GM12878 (cell line): ENCODE measurements at regions not wholly inside any gene's neighbourhood (a gene's known extent, or its start where the extent isn't known, plus 50 kb on each side); places are given as distances from the start of the nearest gene placed in this dataset.

ENCODE experiments used
- ATAC-seq: fragments of 200-7000 bp; cut with Tn5 transposase; 3 replicates; pipeline ENCODE4 v1.9.1; 2020; ENCODE audit warnings: mild to moderate bottlenecking, moderate library complexity
- BruUV-seq: library from RNA; stranded (reverse); fragments of 400-500 nt; replicated peaks from 2 replicates; lab custom pipeline; 2021; lab: Mats Ljungman, UMichigan
- CTCF ChIA-PET: fragments of 300-600 bp; sonication (Branson Sonifier 250); formaldehyde crosslinking; extraction: SDS; loops from one replicate; lab custom pipeline; 2021; ENCODE audit warnings: inconsistent platforms; lab: Yijun Ruan, JAX
- POLR2A ChIA-PET: fragments of 350-600 bp; formaldehyde crosslinking; extraction: SDS; loops from one replicate; lab custom pipeline; 2021; ENCODE audit warnings: inconsistent platforms; lab: Charles Lee
- RAD21 ChIA-PET: fragments of 300-600 bp; sonication (Branson Sonifier 250); formaldehyde crosslinking; loops from one replicate; lab custom pipeline; 2023; ENCODE audit warnings: antibody characterized with exemption; ENCODE audit not compliant: unreplicated experiment; lab: Charles Lee
- SMC1A ChIA-PET: fragments of 300-600 bp; sonication (Branson Sonifier 250); formaldehyde crosslinking; loops from one replicate; lab custom pipeline; 2023; ENCODE audit not compliant: unreplicated experiment, uncharacterized antibody; lab: Charles Lee
- DNase-seq: peaks from one replicate; pipeline ENCODE4 v3.0.0-alpha.2; 2011; ENCODE audit warnings: low read depth, low spot score
- FAIRE-seq: peaks from 3 replicates; lab custom pipeline; 2011; peaks lifted over from hg19 to GRCh38; lab: Jason Lieb, UNC
- H2AFZ ChIP-seq: 2 replicates; pipeline ENCODE4 v1.6.0; 2011; ENCODE audit warnings: low read depth, low read length, control low read depth; ENCODE audit not compliant: control insufficient read depth
- H3K27ac ChIP-seq: 2 replicates; pipeline ENCODE4 v1.5.1; 2011; ENCODE audit warnings: control low read depth; ENCODE audit not compliant: control insufficient read depth, insufficient read depth
- H3K27me3 ChIP-seq, 2 experiments: replicated peaks in 1 of 2; 2 replicates each; pipeline versions ENCODE4 v1.6.0 to v1.6.1; 2011; ENCODE audit warnings: low read length in 1 of 2; ENCODE audit not compliant: control insufficient read depth in 2 of 2, insufficient read depth in 2 of 2
- H3K36me3 ChIP-seq, 2 experiments: 2 replicates each; pipeline ENCODE4 v1.5.1; 2011; ENCODE audit warnings: low read length in 1 of 2; ENCODE audit not compliant: control insufficient read depth in 2 of 2, insufficient read depth in 2 of 2
- H3K4me1 ChIP-seq: 2 replicates; pipeline ENCODE4 v1.6.1; 2011; ENCODE audit warnings: mild to moderate bottlenecking, low read length, moderate library complexity, mixed read lengths; ENCODE audit not compliant: control insufficient read depth, insufficient read depth
- H3K4me2 ChIP-seq: 2 replicates; pipeline ENCODE4 v1.6.0; 2011; ENCODE audit warnings: control low read depth; ENCODE audit not compliant: control insufficient read depth, insufficient read depth
- H3K4me3 ChIP-seq: fragments of 200-600 bp; sonication (generic); 2 replicates; pipeline ENCODE4 v1.5.1; 2016
- H3K79me2 ChIP-seq: 2 replicates; pipeline ENCODE4 v1.6.0; 2011; ENCODE audit warnings: low read length; ENCODE audit not compliant: control insufficient read depth, insufficient read depth
- H3K9ac ChIP-seq: 2 replicates; pipeline ENCODE4 v1.8.0; 2011; ENCODE audit warnings: low read length, control low read depth, mixed read lengths; ENCODE audit not compliant: control insufficient read depth, insufficient read depth
- H3K9me3 ChIP-seq: replicated peaks from 3 replicates; pipeline ENCODE4 v1.5.1; 2011; ENCODE audit warnings: mild to moderate bottlenecking, low read length; ENCODE audit not compliant: control insufficient read depth, insufficient read depth
- H4K20me1 ChIP-seq: 2 replicates; pipeline ENCODE4 v1.6.0; 2011; ENCODE audit not compliant: control insufficient read depth, insufficient read depth
- ATF2 ChIP-seq: IDR thresholded peaks from 2 replicates; pipeline ENCODE4 v1.6.1; 2012; ENCODE audit warnings: low read length, inconsistent platforms
- BHLHE40 ChIP-seq, 2 experiments: fragments of 450-650 bp in 1 of 2; IDR thresholded peaks; 2 replicates each; pipeline ENCODE4 v1.6.1; 2011 to 2017; ENCODE audit warnings: low read depth in 2 of 2, borderline replicate concordance in 1 of 2, improper control_type of control experiment in 1 of 2, low read length in 1 of 2, mild to moderate bottlenecking in 1 of 2
- EED ChIP-seq: sonication (generic); IDR thresholded peaks from 2 replicates; pipeline ENCODE4 v1.6.1; 2016; ENCODE audit warnings: antibody characterized with exemption, low read depth
- IKZF2 ChIP-seq, 2 experiments: fragments of 450-650 bp; IDR thresholded peaks; 2 replicates each; pipeline ENCODE4 v1.6.1; 2017; ENCODE audit warnings: mild to moderate bottlenecking in 2 of 2, moderate library complexity in 2 of 2
- SMARCA5 ChIP-seq: fragments of 450-650 bp; IDR thresholded peaks from 2 replicates; pipeline ENCODE4 v1.6.1; 2017; ENCODE audit warnings: mild to moderate bottlenecking
- SRF ChIP-seq, 2 experiments: IDR thresholded peaks; 2 replicates each; pipeline ENCODE4 v1.6.1; 2011; ENCODE audit warnings: low read depth in 2 of 2, low read length in 2 of 2, mild to moderate bottlenecking in 1 of 2, moderate library complexity in 1 of 2
- WGBS: methylation state at CpG from one replicate; pipeline ENCODE4 v1.1.6; 2016; ENCODE audit warnings: low lambda C conversion rate; ENCODE audit not compliant: insufficient replicate concordance, insufficient coverage; ENCODE audit errors: missing lambda C conversion rate; 5-methylcytosine and 5-hydroxymethylcytosine counted together
- in situ Hi-C: fragments of 300-500 bp; cut with MboI; formaldehyde crosslinking; loops from 9 replicates; pipeline ENCODE4 v1.14.3; 2018; ENCODE audit warnings: mixed read lengths
- intact Hi-C: fragments of 100-400 bp; cut with micrococcal nuclease; formaldehyde crosslinking; loops from one replicate; pipeline ENCODE4 v1.14.2; 2022; ENCODE audit not compliant: unreplicated experiment
- TF ChIP-seq, protein P1 (sequence below): fragments of 450-650 bp; IDR thresholded peaks from 2 replicates; pipeline ENCODE4 v1.6.1; 2017; ENCODE audit warnings: borderline replicate concordance

DNA sequence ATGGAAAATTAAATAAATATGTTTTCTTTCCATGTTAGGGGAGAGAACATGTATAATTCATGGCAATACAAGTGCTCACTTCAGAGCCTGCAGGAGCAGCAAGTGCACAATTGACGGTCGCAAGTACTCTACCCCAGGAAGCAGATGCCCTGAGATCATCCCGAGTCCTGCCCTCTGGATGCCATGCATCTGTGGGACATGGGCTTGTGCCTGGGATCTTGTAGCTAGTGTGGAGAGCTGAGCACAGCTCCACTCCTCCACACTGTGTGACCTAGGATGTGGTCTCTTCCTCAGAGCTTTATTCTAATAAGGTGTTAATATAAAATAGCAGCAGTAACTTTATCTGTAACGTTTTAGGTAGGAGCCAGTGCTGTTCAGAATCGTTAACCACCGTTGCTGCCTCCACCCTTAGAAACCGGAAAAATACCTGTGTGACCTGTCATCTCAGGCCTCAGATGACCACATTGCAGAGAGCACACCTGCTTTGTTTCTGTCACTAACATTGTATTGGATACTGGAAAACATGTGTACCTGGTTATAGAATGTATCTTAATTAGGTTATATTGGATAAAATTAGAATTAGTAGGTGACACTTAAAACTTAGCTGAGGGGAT lies 105.0 kb upstream of the GOLGA6L6 start:
- ChIA-PET POLR2A (no interaction called here), CTCF (no interaction called here), RAD21 (no interaction called here), SMC1A (no interaction called here)
- no peak overlapping the region for H2AFZ ChIP-seq
- FAIRE-seq (no peak), ATAC-seq (no peak; the same call in 1 of the 3 replicates), DNase-seq (no peak)
- no peak overlapping the region for H3K4me2 ChIP-seq
- H3K4me1 ChIP-seq, result no peaks in the 10 kb centered on the region
- no peaks in the 10 kb centered on the region for H3K9me3 ChIP-seq
- H3K27ac ChIP-seq, result no peak overlapping the region
- H4K20me1 ChIP-seq, result no peaks in the 10 kb centered on the region
- BruUV-seq, result no TSS peak
- TF ChIP-seq, protein P1, sequence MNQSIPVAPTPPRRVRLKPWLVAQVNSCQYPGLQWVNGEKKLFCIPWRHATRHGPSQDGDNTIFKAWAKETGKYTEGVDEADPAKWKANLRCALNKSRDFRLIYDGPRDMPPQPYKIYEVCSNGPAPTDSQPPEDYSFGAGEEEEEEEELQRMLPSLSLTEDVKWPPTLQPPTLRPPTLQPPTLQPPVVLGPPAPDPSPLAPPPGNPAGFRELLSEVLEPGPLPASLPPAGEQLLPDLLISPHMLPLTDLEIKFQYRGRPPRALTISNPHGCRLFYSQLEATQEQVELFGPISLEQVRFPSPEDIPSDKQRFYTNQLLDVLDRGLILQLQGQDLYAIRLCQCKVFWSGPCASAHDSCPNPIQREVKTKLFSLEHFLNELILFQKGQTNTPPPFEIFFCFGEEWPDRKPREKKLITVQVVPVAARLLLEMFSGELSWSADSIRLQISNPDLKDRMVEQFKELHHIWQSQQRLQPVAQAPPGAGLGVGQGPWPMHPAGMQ, result no peak
- H3K4me3 ChIP-seq, result no peak overlapping the region
- no peak overlapping the region for H3K9ac ChIP-seq
- H3K27me3 ChIP-seq, result no peaks in the 10 kb centered on the region
- in situ Hi-C loops, result no loop called here
- H3K36me3 ChIP-seq, result no peaks in the 10 kb centered on the region
- intact Hi-C loops, result no loop called here
- H3K79me2 ChIP-seq, result no peaks in the 10 kb centered on the region
- 70% methylated on average over 7 of the region's 7 CpGs for WGBS

DNA sequence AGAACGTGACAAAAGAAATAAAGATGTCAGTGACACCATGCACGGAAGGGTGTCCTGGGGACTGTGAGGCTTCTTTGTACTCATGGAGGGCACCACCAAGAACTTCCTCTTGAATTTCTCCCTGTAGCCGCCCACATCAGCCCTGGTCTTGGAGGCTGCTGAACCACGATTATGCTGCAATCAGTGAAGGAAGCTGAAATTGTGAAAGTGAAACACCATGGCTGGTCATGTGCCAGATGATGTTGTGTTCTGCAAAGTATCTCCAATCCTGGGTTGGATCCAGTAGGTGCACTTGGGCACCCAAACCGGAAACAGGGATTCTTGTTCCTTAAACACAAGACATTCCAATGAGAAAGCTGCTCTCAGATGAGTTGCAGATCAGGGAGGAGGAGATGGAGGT lies 104.4 kb upstream of the GOLGA6L6 start:
- Histone ChIP-seq H3K27ac (no peak overlapping the region), H2AFZ (no peak overlapping the region; the same call in 1 of the 2 replicates), H3K36me3 (no peaks in the 10 kb centered on the region), H3K4me2 (peak overlapping the region; percentile 34; the same call in 1 of the 2 replicates), H4K20me1 (no peaks in the 10 kb centered on the region), H3K9me3 (no peaks in the 10 kb centered on the region), H3K79me2 (no peaks in the 10 kb centered on the region), H3K27me3 (no peaks in the 10 kb centered on the region)
- SMC1A ChIA-PET, result interaction anchor here (0.6 kb wide), 1 partner anchor 646 kb away, joined by 3 read pairs; no protein-coding TSS in a partner anchor
- ATAC-seq, result peak; percentile 81
- peak; percentile 11 for DNase-seq
- BruUV-seq, result no TSS peak
- TF ChIP-seq BHLHE40 (IDR thresholded peaks at IDR 0.05; ENCODE audit: borderline replicate concordance in 1 of 2, low read depth in 2 of 2, low read length in 1 of 2) (peak in 1 of 2 experiments; percentile 54; a peak in 1 of 4 replicates), SMARCA5 (no peak), ATF2 (no peak), IKZF2 (IDR thresholded peaks at IDR 0.05) (peak in 1 of 2 experiments; percentile 8; a peak in 1 of 4 replicates), SRF (IDR thresholded peaks at IDR 0.05; ENCODE audit: low read depth in 2 of 2, low read length in 2 of 2) (no peak), EED (no peak)
- TF ChIP-seq, all 136 proteins: peak for 2
- H3K4me3 ChIP-seq, result no peak overlapping the region
- intact Hi-C loops, result no loop called here
- ChIA-PET POLR2A (no interaction called here), RAD21 (no interaction called here), CTCF (no interaction called here)
- H3K9ac ChIP-seq, result no peak overlapping the region
- in situ Hi-C loops, result no loop called here
- 2% methylated on average over 5 of the region's 5 CpGs for WGBS
- FAIRE-seq, result no peak
- no peaks in the 10 kb centered on the region for H3K4me1 ChIP-seq
